HG02884 (cell line): ENCODE measurements at regions not wholly inside any gene's neighbourhood (a gene's known extent, or its start where the extent isn't known, plus 50 kb on each side); places are given as distances from the start of the nearest gene placed in this dataset.

Source experiments
- ATAC-seq: cut with Tn5 transposase; IDR thresholded peaks from one replicate; pipeline ENCODE4 v1.9.1; 2021; ENCODE audit warnings: mild to moderate bottlenecking, moderate library complexity; ENCODE audit not compliant: unreplicated experiment

- ATAC-seq, result no peak
Measured at GRCh38 chr3:82054849-82055248, 293.4 kb upstream of the GBE1 start.

DNA sequence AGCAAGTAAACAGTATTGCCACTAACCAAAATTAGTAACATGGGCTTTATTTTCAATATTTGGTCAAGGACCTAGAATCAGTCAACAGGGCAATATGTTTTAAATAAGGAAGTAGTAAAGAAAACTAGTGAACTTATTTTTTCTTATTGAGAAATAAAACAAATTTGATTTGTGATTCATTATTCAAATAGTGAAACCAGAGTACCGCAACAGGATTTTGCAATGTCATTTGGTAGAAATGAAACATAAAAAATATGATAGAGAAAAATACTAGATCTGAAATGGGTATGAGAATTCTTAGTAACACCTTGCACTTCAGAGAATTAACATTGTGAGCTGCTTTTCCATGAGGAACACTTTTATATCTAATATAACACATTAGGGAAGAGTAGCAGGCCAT, 291.8 kb upstream of the GBE1 start:
- no peak for ATAC-seq

DNA sequence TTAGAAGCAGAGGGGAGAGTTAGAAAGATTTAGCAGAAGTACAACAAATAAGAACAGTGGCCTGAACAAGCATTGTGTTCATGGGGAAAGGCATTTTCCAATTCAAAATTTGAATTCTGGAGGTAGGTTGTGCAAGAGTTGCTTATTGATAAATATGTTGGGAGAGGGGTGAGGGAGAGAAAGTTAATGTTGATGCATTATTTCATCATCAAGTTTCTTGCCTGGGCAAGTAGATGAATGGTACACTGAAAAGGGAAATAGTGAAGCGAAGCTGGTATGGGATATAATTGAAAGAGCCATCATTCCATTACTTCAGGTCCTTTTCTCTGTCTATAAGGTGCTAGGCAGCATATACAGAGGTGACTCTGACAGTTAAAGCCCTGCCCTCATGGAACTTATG, 288.9 kb upstream of the GBE1 start:
- ATAC-seq, result no peak

- ATAC-seq, result no peak
Measured at GRCh38 chr3:82048711-82049110, 287.3 kb upstream of the GBE1 start.

DNA sequence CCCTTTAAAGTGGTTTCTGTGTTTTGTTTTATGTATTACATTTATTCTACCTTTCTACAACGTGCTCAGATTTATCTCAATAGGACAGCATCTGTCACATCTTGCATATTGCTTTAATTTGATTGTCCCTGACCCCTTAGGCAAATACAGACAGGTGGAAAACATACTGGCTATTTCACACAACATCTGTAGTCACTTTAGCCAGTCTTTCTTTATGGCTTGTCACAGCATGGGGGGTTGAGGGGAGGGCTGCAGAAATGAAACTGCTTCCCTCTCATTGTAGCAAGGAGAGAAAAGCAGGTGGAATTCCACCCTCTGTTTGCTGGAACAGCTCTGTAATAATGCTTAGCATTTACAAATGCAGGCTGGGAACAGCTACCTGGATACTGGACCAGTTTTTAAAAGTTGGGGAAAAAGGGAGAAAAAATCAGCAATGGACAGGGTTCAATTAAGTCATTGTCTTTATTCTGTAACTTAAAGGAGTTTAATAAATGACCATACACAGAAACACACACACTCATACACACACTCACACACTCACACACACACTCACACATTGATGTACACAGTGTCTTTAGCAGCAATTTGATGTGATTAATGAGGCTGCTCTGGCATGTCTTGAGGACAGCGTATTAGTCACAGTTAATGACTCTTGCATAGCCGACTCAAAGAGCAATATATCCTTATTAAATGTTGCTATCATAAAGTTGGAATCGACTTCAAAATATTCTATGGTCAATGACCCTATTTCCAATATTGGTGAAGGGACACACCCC, 283.7 kb upstream of the GBE1 start:
- ATAC-seq, result no peak

- no peak for ATAC-seq
Measured at GRCh38 chr3:82038556-82038955, 277.1 kb upstream of the GBE1 start.

- no peak for ATAC-seq
Measured at GRCh38 chr3:82033186-82033585, 271.7 kb upstream of the GBE1 start.

GRCh38 chr3:82031596-82031995, 270.2 kb upstream of the GBE1 start:
- ATAC-seq, result no peak

DNA sequence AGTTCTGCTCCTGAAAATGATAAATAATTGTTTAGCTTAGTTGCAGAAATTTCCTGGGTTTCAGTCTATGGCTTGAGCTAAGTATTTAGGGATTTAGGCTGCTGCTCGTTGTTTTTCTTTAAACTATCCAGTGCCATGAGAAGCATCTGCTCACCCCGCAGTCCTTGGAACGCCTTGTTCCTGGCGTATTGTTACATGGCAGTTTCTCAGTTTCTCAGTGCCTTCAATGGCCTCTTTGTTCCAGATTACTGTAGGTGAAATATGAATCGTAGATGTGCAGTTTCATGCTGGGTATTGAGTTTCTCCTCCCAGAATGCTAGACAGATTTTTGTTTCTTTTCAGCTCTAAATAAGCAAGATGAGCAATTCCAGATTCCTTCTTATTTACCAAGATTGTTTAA, 269.5 kb upstream of the GBE1 start:
- no peak for ATAC-seq

DNA sequence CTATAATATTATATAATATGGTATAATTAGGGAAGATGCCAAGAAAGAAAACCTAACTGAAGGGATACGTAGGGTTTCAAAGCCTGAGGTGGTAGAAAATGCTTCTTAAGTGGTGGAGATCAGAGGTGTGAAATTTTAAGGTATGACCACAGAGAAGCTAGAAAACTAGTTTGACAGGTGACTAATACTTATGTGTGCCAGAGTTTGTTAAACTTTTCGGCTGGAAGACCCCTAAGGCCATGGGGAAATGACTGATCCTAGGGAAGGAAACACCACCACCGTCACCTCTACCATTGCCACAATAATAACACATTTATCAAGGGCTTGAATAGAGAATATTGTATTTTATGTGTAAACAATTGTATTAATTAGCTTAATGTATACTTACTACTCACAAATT, 261.4 kb upstream of the GBE1 start:
- no peak for ATAC-seq

DNA sequence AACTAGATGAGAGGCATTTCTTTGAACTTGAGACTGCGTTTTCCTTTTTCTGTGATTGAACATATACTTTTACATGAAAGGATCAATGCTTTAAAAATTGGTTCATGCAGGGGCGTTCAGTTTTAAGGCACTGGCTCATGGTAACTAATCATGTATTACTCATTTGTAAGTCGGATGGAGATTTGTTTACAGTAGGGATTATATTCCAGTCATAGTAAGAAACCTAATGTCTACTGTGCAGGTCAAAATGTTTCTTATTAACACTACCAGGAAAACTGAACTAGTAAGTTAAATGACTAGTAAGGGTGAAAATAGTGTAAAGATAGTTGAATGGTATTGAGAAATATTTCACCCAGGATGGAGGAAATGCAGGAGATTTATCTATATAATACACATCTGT, 258.8 kb upstream of the GBE1 start:
- ATAC-seq, result no peak

DNA sequence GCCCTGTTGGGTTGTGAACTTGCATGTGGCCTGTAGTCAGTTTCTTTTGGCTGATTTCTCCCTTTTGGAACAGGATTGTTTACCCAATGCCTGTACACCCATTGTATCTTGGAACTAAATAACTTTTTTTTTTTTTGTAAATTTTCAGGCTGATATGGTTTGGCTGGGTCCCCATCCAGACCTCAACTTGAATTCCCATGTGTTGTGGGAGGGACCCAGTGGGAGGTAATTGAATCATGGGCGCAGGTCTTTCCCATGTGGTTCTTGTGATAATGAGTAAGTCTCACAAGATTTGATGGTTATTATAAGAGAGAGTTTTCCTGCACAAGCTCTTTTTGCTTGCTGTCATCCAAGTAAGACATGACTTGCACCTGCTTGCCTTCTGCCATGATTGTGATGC, 253.8 kb upstream of the GBE1 start:
- no peak for ATAC-seq

- ATAC-seq, result no peak
Measured at GRCh38 chr3:82012775-82013174, 251.3 kb upstream of the GBE1 start.

GRCh38 chr3:82011336-82011735, 249.9 kb upstream of the GBE1 start:
- no peak for ATAC-seq

DNA sequence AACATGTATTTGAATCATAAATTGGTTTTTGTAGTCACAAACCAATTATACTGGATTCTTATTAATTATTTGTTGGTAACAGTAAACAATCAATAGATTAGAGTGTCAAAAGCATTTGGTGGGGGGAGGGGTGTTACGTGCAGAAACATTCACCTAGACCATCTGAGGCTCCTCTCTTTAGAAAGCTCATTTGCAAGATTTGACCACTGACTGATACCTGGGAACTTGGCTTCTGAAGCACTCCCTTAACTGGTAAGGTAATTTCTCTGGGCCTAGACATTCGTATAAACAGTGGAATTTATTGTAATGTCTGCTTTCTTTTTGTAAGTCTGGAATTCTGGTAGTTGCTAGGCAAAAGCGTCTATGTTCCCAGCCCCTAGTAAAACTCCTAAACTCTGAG, 243.8 kb upstream of the GBE1 start:
- no peak for ATAC-seq

GRCh38 chr3:82004266-82004665, 242.8 kb upstream of the GBE1 start:
- ATAC-seq, result no peak

DNA sequence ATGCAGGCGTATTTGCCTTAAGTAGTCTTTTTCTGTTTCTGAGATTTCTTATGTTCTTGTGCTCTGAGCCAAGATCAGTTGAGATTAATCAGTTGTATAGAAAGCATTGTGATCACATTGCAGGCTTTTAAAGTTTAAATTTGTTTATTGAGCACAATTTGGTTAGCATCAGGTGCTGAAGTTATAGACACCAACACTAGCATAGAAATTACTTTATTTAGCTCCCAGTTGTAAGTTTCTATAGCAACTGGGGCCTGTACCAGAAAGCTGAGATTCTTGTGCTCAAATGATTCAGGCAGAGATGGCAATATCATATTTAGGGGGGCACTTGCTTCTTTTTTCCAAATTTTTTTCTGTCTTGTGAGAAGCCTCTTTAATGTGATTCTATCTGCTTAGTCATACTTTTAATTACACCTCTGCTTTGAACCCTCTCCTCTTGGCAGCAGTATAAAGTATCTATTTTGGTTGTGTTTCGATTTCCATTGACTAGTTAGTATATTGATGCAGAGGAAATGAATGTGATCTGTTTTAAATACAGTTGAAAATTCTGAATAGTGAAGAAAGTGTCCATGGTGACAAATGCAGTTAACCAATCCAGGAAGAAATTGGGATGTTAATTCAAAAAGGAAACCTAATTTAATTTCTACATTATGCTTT, 241.7 kb upstream of the GBE1 start:
- no peak for ATAC-seq

DNA sequence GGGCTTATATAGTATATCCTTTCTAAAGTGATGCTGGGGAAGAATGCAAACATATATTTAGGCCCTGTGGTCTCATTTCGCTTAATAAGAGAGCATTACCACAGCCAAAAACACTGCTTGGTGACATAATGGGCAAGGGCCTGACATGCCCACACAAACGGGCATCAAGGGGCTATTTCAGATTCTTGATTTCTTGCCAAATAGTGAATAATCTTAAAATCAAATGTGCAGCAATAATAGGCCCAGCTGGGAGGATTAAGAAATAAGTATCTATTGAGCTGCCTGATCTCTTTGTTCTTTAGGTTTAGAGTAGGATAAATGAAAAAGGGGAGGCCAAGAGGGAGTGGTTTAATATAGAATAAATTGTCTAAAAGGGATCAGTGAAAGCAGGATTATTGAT, 241.0 kb upstream of the GBE1 start:
- ATAC-seq, result no peak

GRCh38 chr3:82001276-82001923, 240.0 kb upstream of the GBE1 start:
- ATAC-seq, result no peak

- ATAC-seq, result no peak
Measured at GRCh38 chr3:82000773-82001172, 239.3 kb upstream of the GBE1 start.

DNA sequence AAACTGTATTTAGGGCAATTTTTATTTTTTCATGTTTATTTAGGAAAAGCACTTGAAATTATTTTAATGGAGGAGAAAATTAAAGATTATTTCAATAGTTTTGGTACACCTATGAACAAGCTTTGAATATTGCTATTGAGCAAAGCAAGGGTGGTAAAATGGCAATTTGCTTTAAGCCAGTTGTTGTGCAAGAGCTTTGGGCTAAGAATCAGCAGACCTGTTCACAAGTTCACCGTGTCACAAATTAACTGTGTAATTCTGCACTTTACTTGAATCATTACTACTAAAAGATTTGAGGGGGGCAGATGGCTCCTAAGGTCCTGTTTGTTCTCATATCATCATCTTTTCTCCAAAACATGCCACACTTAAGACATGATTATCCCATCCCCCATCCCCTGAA, 238.9 kb upstream of the GBE1 start:
- no peak for ATAC-seq

GRCh38 chr3:81998907-81999306, 237.5 kb upstream of the GBE1 start:
- no peak for ATAC-seq
